Left renal cortex interstitium (tissue), 4 donors: ENCODE measurements at regions not wholly inside any gene's neighbourhood (a gene's known extent, or its start where the extent isn't known, plus 50 kb on each side); places are given as distances from the start of the nearest gene placed in this dataset.

ENCODE experiments used
- DNase-seq, 4 donors: peaks; one replicate each; pipeline ENCODE4 v3.0.0-alpha.2; 2013; ENCODE audit warnings: low read depth in 4 of 4, low spot score in 2 of 4, missing footprints in 1 of 4

DNA sequence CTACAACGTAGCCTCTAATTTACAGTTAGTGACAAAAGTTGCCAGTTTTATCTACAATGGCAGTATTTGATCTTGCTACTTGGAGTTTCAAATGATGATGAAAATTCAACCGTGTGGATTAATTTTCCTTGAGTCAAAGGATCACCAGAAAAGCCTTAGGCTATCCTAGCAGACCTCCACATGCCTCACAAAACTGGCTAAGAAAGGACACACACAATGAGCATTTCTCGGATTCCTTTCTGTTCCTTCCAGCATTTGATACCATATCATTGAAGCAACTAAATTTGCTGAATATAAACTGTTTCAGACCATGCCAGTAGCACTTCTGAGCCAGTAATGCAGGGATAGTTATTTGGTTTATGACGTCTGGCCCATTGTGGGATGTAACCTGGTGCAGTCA lies 587.4 kb upstream of the MDFIC2 start:
- DNase-seq = no peak

DNA sequence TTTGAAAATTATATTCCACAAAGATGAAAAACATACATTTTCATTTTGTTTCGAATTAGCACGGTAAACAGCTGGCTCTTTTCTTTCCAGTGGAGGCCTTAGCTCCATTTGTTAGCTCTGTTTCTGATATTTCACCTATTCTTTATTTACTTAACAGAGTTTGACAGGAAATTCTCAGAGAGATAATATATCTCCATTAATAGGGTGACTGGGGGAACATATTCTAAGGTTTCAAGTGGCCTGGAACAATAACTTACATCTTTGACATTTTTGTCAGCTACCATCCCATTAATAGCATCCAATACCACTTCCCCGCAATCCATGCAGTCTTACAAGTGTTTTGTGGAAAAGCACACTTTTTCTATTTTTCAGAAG lies 577.6 kb upstream of the MDFIC2 start:
- DNase-seq = peak in 2 of 4 donors; percentile 11 to 23

DNA sequence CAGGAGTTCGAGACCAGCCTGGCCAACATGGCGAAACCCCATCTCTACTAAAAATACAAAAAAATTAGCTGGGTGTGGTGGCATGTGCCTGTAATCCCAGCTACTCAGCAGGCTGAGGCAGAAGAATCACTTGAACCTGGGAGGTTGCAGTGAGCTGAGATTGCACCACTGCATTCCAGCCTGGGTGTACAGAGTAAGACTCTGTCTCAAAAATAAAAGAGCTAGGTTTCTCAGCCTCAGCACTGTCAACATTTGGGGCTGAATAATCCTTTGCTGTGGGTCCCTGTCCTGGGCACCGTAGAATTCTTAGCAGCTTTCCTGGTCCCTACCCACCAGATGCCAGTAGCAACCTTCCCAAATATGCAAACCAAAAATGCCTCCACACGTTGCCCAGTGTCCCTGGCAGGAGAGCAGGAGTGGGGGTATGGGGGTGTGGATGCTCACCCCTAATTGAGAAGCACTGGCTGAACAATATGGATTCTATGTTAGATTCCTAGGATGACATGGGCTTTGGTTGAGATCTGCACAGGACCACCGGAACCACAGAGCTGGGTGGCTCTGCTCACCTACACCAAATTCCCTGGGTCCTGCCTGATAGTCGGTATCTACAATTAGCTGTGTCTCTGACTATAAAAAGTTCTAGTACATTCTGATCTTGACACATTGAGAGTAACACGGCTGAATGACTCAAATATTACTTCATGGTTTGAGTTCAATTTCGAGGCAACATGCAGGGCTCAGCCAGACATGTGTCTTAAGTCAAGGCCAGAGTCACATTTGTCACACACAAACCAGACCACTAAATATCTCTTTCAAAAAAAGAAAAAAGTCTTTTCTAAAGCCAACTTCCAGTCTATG lies 577.0 kb upstream of the MDFIC2 start:
- peak in 1 of 4 donors; percentile 2 for DNase-seq

DNA sequence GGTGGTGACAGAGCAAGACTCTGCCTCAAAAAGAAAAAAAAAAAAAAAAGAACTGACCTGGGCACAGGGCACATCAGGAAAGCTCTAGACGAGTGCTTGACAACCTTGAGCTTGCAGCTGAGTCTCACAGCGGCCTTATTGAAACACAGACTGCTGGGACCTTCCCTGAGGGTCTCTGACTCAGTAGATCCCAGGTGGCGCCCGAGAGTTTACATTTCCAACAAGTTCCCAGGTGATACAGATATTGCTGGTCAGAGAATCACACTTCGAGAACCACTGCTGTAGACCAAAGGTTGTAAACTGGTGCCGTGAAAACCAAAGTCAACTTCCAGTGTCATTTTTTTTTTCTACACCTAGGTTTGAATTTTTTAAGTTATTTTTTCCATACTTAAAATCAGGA lies 573.2 kb upstream of the MDFIC2 start:
- DNase-seq = no peak

DNA sequence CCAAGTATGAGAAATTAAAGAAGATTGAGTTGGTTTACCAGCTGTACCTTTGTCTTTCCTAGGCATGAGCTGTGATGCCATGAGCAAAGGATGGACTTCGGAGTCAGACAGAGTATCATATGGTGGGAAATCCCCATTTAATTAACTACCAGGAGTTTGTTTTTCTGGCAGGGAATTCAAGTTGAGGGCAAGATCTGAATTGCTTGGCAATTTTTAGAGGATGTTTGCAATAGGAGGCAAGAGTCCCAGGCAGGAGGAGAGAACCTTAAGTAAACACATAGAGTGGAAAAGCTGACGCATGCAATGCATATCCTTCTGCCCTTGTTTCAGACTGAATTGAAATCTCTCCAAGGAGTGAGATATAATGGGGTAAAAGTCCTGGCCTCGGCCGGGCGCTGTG lies 569.7 kb upstream of the MDFIC2 start:
- no peak for DNase-seq

DNA sequence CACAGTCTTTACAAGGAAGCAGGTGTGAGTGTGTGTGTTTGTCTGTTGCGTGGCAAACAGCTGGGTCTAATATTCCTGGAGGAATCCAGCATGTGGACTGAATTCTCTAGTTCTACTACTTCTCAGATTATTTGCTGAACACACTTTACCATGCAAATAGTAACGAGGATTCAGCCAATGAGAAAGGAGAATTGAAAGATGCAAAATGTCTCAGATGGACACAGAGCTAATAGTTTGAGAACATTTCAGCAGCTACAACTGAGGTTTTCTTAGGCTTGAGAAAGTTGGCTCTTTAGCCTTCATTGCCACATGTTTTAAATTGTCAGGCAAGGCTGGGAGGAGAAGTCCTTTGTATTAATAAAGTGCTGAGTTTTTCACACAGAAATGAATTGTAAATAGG lies 568.0 kb upstream of the MDFIC2 start:
- no peak for DNase-seq

DNA sequence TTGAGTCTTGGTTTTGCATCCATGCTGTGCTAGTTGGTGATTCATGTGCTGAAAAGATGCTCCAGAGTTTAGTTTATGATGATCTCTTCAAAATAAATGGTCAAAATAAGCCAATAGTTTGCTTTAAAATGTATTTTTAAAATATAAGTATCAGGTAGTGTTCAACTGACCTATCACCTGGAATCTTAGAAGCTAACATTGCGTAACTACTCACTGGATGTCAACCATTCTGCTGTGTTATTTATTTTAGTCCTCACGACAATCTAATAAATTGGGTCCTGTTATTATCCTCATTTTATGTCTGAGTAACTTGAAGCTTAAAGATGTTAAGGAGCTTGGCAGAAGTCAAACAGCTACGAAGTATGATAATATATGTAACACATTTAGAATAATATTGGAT lies 563.7 kb upstream of the MDFIC2 start:
- DNase-seq = no peak

DNA sequence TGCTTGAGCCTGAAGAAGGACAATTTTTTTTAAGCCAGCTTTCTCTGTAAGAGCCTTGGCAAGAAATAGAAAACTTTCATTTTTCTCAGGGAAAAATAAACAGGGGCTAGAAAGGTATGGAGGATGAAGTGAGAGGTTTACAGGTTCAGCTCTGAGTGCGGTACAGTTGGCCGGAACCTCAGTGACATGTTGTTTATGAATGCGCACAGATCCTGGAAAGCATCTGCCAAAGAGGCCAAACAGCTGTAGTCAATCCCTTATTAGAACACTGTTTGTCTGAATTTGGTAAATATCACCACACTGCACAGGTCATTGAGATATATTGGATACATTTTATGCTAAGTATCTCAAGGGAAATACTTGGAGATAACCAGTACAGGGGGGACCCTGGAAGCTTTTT lies 561.8 kb upstream of the MDFIC2 start:
- DNase-seq = no peak

DNA sequence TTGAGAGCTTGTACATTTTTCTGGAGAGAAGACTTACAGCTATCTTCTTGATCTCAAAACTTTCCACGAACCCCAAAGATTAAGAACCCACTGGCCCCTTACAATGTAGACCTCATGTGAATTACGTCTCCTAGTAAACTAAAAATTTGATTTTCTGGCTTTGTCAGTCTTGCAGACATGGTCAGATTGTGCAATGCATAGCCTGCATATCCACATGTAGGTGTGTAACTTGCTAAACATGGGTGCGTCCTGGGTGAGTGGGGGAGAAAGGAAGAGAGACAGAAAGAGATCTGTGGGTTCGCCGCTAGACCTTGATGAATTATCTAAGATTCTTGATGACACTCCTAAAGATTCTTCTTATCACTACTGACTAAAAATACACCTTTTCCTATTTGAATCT lies 561.2 kb upstream of the MDFIC2 start:
- no peak for DNase-seq

DNA sequence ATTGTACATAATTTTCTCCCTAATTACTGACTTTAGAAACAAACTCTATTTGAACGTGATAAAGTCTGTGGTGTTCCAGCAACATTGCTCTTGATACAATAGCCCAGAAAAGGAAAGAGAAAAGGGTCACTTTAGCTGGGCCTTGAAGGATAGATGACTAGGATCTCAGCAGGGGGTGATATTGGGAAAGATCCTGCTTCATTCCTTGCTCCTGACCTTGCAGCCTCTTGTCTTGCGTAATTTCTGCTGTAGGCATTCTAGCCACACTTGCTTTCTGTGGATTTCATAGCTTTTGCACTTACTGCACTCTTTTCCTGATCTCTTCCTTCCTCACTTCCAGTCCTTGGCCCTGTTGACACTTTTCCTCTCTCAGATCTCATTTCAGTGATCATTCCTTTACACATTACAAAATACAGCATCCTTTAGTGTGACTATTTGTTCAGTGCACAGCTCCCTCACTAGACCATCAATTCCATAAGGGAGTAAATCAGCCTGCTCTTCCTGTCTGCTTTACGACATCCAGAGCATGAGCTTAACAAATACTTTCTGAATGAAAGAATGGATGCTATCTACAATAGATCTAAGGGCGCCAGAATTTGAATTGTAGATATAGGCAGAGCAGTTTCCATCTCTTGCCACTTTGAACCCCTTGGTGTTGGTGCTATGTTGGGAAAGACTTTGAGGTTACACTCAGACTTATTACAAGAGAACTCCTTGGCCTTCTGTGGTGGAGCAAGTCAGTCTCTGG lies 559.6 kb upstream of the MDFIC2 start:
- no peak for DNase-seq

DNA sequence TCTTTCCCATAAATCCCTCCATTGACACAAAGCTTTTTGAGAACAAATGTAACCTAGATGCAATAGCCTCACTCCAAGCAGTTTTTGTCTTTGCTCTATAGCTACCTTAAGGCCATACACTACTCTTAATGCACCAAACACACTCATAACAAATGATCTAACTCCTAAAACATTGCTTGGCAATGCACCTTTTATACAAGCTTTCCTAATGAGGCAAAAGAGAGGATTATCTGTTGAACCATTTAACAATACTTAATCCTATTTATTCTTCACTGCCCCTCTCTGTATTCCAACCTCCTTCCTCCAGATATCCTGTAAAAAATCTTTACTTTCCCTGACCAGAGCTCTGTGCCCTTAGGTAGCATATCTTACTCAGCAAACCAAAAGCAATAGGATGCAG lies 558.1 kb upstream of the MDFIC2 start:
- no peak for DNase-seq

DNA sequence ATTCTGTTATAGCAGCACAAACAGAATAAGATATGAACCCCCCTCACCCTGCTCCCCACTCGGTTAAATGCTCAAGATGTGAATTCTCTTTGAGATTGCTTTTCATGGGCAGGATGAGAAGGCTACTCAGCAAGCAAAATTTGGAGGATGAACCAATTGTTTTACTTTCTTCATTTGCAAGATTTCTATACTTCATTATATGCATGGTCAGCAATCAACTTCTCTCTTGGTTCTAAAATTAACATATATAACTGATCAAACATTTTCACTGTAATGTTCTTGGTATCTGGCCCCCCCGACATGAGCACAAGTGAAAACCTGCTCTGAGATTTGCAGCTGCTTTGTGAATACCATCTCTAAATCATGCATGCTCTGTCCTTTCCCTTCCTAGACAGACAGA lies 556.1 kb upstream of the MDFIC2 start:
- no peak for DNase-seq

DNA sequence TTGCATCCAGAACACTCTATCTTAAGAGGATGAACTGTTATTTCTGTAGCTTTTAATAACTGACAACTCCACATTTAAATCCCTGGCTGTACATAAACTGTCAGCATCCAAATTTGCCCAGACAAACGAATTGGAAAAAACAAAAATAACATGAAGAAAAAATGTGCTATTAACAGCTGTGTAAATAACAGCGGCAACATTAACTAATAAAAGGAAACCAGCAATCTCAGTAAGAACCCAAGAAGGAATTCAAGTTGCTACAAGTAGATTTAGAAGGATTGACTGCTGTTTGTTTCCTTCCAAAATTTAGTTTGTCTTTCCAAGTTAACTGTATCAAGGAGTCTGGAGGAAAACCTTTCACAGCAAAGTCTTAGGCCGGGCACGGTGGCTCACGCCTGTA lies 550.6 kb upstream of the MDFIC2 start:
- DNase-seq = no peak

DNA sequence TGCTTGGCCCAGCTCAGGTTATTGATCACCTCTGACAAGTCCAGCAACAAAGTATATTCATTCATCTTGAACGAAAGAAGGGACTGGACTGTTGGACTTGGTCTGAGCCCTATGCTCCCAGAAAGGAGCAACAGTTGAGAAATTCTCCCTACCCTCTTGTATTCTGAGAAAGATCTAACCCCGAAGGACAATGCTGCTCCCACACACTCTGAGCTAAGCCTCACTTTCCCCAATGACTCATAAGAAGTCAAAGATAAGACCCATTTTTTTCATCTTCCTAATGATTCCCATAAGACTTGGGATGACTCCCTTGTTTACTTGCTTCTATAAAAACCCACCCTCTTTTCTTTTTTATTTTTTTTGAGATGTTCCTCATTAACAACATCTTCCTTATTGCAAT lies 549.4 kb upstream of the MDFIC2 start:
- no peak for DNase-seq

DNA sequence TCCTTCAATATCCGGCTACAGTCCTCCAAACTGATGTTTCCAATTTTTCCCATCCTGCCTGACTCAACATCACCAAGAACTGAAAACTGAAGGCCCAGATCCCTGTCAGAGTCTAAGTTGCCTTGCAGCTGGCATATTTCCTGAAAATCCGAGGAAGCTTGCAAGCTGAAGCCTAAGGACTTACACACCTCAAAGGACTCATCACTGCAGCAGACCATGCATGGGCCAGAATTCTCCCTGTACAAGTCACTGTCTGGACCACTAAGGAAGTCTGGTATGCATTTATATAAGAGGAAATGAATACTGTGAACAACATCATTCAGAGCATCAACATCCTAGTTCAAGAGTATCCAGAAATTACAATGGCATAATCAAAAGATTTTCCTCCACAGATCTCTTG lies 548.8 kb upstream of the MDFIC2 start:
- no peak for DNase-seq

DNA sequence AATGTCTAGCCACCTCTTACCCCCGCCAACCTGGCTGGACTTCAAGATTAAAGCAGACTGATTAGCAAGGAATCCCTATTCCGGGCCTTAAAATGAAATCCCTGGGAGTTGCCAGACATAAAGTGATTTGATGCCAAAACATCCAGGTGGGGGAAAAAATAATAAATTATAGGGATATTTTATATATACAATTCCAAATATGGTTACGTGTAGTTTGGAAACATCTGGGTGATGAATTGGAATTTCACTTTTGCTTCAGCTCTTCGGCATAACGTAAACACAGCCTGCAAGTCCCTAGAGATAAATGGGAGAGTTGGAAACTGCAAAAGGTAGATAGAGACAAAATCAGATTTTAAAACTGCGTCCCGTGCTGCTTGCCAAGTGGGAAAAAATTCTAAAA lies 545.5 kb upstream of the MDFIC2 start:
- DNase-seq = no peak

DNA sequence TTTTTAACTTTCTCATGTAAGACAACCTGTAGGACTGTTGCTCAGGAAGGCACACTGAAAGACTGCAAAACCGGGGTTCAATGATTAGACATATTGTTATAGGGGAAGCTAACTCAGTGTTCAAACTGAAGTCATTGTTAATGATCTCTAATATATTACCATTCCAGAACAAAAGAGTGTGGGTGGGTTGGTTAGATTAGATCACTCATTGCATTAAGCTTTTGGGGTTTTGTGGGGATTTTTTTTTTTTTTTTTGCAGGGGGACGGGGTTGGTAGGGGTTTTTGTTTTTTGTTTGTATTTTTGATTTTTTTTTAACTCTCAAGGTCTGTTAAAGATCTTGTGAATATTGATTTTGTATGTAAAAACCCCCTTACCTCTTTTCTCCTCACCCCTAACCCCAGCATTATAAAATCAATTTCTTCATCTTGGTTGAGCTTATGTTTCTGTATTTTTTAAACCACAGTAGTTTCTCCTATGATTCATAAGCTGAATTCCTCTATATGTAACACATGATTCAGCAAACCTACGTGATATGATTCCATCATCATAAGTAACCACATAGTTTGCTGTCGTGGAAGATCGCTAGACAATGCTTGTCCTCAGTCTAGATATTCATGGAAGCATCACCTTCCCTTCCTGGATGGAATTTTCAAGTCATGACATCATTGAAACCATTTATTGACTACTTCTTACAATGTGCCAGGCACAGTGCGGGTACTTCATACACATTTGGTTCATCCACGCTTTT lies 544.1 kb upstream of the MDFIC2 start:
- no peak for DNase-seq

DNA sequence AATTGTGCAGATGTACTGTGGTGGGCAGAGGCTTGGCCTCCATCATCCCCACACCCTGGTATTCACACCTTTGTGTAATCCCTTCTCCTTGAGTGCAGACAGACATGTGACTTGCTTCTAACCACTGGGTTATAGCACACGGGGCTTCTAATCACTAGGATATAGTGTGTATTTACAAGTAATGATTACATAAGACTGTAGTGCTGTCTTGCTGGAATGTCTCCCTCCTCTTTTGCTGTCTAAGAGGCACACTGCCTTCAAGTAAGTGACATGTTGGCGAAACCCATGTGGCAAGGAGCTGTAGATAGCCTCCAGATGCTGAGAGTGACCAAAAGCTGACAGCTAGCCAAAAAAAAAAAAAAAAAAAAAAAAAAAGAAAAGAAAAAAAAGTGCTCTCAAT lies 542.7 kb upstream of the MDFIC2 start:
- no peak for DNase-seq

DNA sequence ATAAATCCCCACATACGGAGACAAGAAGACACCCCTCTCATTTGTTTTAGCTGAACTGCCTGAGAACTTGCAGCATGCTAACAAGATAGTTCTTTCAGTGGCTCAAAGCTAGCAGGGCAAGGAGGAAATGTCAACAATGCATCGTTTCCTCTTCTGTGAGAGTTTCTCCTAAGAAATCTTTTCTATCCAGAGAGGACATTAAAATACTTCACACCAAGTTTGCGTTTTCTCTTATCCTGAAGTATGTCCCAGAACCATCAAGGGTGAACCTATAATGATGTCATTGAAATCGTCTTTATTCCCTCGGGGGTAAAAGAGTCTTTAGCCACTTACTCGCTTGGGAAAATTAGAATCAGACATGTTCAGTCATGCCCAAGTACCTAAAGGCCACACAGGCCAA lies 541.7 kb upstream of the MDFIC2 start:
- DNase-seq = no peak

DNA sequence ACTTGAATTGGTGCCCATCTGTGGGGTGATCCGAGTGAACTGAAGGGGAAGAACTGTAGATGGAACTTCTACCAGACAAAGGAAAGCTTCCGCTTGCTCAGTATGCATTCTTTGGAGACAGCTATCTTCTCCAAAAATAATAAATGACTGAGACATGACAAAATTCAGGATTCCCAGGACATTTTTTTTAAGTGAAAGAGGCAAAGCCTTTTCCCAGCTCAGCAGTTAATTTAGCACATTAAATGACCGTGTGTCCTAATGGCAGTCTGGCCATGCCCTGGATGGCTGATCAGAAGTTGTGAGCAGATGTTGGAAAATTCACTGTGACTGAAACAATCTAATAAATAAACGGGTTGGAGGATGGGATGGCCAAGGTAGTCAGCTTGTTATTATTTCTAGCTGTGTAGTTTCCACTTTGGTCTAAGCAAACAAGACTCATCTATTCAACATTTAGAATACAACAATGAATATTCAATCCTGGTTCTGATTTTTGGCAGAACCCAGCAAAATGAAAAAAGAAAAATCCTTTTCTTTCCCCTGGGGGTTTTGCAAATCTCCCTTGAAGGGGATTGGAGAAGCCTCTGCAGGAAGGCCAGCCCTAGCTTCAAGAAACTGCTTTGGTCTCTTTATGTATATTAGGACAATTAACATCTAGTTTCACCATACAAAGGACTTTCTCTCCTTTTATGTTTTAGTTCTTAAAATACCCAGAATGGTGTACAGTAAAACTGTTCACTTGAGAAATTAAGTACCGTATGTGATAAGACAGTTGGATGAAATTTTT lies 540.9 kb upstream of the MDFIC2 start:
- no peak for DNase-seq
